ENCODE measurements at regions not wholly inside any gene's neighbourhood (a gene's known extent, or its start where the extent isn't known, plus 50 kb on each side); places are given as distances from the start of the nearest gene placed in this dataset.

DNA sequence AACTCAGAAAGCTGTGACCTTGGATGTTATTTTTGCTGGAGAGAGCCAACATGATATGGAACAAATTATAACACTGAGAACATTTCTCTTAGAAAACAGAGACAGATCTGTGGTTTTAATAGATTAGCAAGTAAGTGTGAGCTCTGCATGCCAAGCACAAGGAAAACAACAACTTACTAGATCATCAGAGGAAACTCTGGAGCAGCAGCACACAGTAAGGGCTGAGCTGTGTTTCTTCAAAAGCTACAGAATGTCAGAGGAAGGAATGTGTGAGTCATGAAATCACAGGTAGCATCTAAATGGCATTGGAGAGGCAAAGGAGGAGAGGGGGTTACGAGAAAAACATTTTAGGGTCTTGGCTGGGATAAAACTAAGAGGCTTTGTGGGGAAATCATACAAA, 283.4 kb upstream of the FZD8 start:
- no peak for TF ChIP-seq CTCF (IDR thresholded peaks at IDR 0.05; ENCODE audit: low read depth, low read length)
- no peak for TF ChIP-seq EZH2phosphoT487 (IDR thresholded peaks at IDR 0.05; ENCODE audit: low read depth)
- Histone ChIP-seq H3K9ac (ENCODE audit: low read length) (no peak overlapping the region), H3K27me3 (ENCODE audit: low read depth, low read length) (no peaks in the 10 kb centered on the region), H3K27ac (ENCODE audit: low read length) (no peak overlapping the region), H3K36me3 (replicated peaks; ENCODE audit: low read depth, low read length) (no peaks in the 10 kb centered on the region), H3K79me2 (ENCODE audit: low read length) (no peaks in the 10 kb centered on the region), H4K20me1 (ENCODE audit: insufficient read depth, low read length) (no peaks in the 10 kb centered on the region), H3K4me2 (ENCODE audit: low read length) (no peak overlapping the region), H3K4me1 (ENCODE audit: low read length) (peaks cover 9% of the 10 kb centered on the region; the same call in 1 of the 2 replicates), H3K9me3 (ENCODE audit: insufficient read depth, low read length) (no peaks in the 10 kb centered on the region), H3K4me3 (ENCODE audit: low read length) (no peak overlapping the region), H2AFZ (ENCODE audit: low read depth, low read length) (no peak overlapping the region)

DNA sequence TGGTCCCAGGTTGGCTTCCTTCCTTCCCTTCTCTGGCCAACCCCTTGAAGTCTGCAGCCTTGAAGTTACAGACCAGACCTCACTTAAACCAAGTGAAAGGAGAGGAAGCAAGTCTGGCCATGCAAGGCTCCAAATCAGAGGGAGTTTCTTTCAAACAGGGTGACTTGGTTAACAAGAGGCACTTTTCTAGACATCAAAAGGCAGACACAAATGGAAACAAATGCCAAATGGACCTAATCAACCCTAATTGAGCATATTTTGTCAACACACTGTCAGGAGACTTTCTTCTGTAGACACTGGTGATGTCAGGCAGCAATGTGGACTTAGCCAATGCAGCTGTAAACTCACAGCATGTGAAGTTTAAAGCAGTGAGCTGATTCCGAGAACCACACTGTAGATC, 282.7 kb upstream of the FZD8 start:
- Histone ChIP-seq H3K27ac (ENCODE audit: low read length) (no peak overlapping the region), H3K36me3 (replicated peaks; ENCODE audit: low read depth, low read length) (no peaks in the 10 kb centered on the region), H3K4me2 (ENCODE audit: low read length) (no peak overlapping the region), H4K20me1 (ENCODE audit: insufficient read depth, low read length) (no peaks in the 10 kb centered on the region), H3K9me3 (ENCODE audit: insufficient read depth, low read length) (no peaks in the 10 kb centered on the region), H3K4me1 (ENCODE audit: low read length) (peaks cover 9% of the 10 kb centered on the region; the same call in 1 of the 2 replicates), H2AFZ (ENCODE audit: low read depth, low read length) (no peak overlapping the region), H3K27me3 (ENCODE audit: low read depth, low read length) (no peaks in the 10 kb centered on the region), H3K79me2 (ENCODE audit: low read length) (no peaks in the 10 kb centered on the region), H3K4me3 (ENCODE audit: low read length) (no peak overlapping the region), H3K9ac (ENCODE audit: low read length) (no peak overlapping the region)
- TF ChIP-seq CTCF (IDR thresholded peaks at IDR 0.05; ENCODE audit: low read depth, low read length) (no peak), EZH2phosphoT487 (IDR thresholded peaks at IDR 0.05; ENCODE audit: low read depth) (no peak)

DNA sequence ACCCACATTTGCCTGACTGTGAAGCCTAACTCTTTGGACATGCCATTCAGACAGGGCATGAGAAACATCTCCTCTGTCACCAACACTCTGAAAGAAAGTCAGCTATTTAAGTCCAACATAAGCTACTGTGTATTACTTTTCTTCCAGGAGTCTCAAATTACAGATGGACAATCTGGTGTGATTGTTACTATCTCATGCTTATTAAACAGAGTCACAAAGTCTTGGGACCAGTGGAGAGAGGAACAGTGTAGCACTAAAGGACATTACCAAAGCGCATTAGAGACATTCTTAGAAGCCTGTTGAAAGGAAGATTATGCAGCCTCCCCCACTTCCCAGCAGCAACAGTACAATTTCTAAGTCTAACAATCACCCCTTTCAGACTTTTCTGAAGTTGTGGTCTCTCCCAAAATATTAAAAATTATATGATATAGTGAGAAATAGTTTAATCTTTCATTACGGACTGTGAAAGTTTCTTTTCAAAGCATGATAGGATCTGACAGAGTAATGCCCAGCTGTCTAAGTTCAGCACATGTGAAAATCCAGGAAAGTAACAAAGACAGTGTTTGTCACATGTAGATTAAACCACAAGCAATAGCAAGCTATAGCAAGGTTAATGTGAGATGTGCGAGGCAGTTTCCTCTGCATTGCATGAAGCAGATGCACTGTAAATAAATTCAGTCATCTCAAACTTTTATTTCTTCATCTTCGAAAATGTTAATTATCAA, 280.9 kb upstream of the FZD8 start:
- no peak overlapping the region for H3K4me2 ChIP-seq (ENCODE audit: low read length)

More for the DNA sequence above, 280.9 kb upstream of the FZD8 start:
- Histone ChIP-seq H3K27ac (ENCODE audit: low read length) (no peak overlapping the region), H3K79me2 (ENCODE audit: low read length) (no peaks in the 10 kb centered on the region), H3K36me3 (replicated peaks; ENCODE audit: low read depth, low read length) (no peaks in the 10 kb centered on the region), H2AFZ (ENCODE audit: low read depth, low read length) (no peak overlapping the region), H3K27me3 (ENCODE audit: low read depth, low read length) (no peaks in the 10 kb centered on the region), H4K20me1 (ENCODE audit: insufficient read depth, low read length) (no peaks in the 10 kb centered on the region), H3K4me1 (ENCODE audit: low read length) (peaks cover 3% of the 10 kb centered on the region; the same call in 1 of the 2 replicates), H3K9me3 (ENCODE audit: insufficient read depth, low read length) (no peaks in the 10 kb centered on the region), H3K4me3 (ENCODE audit: low read length) (no peak overlapping the region), H3K9ac (ENCODE audit: low read length) (no peak overlapping the region)
- TF ChIP-seq CTCF (IDR thresholded peaks at IDR 0.05; ENCODE audit: low read depth, low read length) (no peak), EZH2phosphoT487 (IDR thresholded peaks at IDR 0.05; ENCODE audit: low read depth) (no peak)

Measured in OCI-LY3 (cell line).